GM21360 (cell line): ENCODE measurements at regions not wholly inside any gene's neighbourhood (a gene's known extent, or its start where the extent isn't known, plus 50 kb on each side); places are given as distances from the start of the nearest gene placed in this dataset.
A peak's percentile ranks its signal among the peaks of the same experiment; 100 is the strongest.

ENCODE experiments used
- ATAC-seq: cut with Tn5 transposase; IDR thresholded peaks from one replicate; pipeline ENCODE4 v1.9.1; 2021; ENCODE audit warnings: mild to moderate bottlenecking, moderate library complexity; ENCODE audit not compliant: unreplicated experiment

DNA sequence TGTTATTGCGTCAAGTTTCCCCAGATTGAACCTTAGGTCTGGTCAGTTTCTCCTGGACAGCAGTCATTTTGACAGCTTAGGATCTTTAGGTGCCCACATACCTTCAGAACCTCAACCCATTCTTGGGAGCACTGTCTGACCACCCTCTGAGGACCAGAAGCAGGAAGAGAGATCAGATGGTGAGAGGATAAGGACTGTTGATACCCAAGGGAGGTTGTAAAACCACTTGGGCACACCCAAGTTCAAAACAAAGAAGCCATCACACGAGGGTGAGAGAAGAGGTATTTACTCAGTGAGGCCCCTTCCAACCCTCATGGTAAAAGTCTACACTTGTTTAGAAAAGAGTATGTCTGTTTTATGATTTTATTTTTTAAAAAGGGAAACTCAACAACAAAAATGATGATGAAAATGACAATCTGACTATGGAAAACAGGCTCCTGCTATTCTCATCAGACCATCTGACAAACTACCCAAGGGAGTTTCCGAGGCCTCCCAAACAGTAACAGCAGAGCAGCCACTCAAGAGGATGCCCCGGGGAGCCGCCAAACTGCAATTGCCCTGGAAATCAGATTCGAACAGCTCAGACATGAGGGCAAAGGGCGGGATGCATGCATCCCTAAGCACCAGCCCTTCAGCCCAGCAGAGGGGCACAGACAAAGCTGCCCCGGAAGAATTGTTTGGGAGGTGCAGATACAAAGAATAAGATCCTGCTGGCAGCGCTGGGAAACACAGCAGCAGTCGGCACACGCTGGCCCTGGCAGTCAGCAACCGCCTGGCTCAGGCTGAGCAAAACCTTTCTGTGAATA lies 162.6 kb upstream of the PLEKHG7 start:
- ATAC-seq, result no peak

DNA sequence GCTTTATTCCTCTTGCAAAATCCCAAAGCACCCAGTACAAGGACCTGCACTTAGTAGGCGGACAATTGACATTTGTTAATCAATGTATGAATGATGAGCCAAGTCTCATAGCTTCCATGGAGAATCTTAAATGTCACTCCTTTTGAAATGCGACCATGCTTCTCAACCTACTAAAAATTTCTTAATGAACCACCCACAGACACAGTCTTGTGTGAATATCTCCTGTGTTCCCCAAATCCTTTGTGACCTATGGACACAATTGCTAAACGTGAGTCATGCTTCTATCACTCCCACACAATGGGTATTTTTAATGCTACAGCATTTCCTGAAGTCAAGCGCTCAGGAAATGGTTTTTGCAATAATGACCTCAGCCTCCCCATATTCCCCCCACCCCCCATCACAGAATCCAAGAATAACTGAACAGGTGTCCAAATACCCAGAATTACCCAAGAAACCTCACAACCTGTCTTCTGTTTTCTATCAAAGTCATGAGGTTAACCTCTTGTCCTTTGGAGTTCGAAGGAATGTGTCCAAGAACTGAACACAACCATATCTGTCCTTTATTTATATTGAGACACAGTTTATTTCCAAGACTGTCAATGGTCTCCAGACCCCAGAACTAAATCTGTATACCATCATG lies 163.6 kb upstream of the PLEKHG7 start:
- peak; percentile 42 for ATAC-seq

GRCh38 chr12:92537290-92537960 lies 165.4 kb upstream of the PLEKHG7 start:
- no peak for ATAC-seq

GRCh38 chr12:92535961-92536360 lies 166.8 kb upstream of the PLEKHG7 start:
- no peak for ATAC-seq

GRCh38 chr12:92533280-92533890 lies 169.4 kb upstream of the PLEKHG7 start:
- no peak for ATAC-seq

GRCh38 chr12:92530706-92531105 lies 172.1 kb upstream of the PLEKHG7 start:
- no peak for ATAC-seq

GRCh38 chr12:92529944-92530343 lies 172.8 kb upstream of the PLEKHG7 start:
- ATAC-seq, result no peak

DNA sequence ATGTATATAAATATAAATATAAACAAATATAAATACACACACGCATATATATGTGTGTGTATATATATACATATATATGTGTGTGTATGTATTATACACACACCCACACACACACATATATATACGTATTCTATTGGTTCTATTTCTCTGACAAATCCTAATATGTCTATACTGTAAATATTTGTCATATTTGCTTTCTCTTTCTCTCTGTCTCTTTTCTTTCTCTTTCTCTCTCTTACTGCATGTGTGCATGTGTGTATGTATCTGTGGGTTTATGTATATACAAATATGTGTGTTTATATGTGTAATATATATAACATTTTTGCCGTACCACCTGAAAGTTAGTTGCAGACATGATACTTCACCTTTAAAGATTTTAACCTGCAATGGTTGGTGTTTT lies 174.2 kb upstream of the PLEKHG7 start:
- ATAC-seq, result no peak

GRCh38 chr12:92528097-92528496 lies 174.7 kb upstream of the PLEKHG7 start:
- ATAC-seq, result no peak

- ATAC-seq, result no peak
Measured at GRCh38 chr12:92524489-92524888, 178.3 kb upstream of the PLEKHG7 start.

DNA sequence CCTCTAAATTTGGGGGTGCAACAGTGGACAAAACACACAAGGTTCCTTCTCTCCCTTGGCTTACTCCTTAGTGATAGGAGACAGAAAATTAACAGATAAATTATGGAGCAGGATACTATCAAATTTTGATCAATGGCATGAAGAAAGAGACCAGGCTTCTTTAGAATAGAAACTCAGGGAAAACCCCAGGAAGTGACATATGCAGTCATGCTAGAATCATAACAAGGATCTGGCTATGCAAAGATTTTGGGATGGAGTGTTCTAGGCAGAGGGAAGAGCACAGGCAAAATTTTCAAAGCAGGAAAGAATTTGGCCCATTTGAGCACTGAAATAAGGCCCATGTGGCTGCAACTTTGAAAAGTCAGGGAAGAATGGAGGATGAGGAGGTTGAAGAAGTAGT lies 182.3 kb upstream of the PLEKHG7 start:
- no peak for ATAC-seq

GRCh38 chr12:92519284-92519683 lies 183.5 kb upstream of the PLEKHG7 start:
- ATAC-seq, result no peak

DNA sequence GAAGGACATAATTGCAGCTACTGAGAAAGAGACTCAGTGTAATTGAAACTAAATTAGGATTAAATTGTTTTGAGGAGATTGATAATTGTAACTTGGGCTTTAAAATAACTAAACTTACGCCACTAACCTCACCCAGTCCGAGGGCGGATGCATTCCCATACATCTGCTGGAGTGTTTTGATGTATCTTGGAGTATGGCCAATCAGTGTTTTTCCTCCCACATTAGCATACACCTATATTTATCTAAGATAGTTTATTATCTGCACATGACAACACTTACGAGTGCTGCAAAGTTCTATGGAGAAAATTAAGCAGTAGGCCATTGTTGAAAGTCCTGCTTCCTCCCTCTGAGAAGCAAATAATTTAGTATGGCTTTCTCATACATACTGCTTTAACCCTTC lies 184.7 kb upstream of the PLEKHG7 start:
- no peak for ATAC-seq

- peak; percentile 64 for ATAC-seq
Measured at GRCh38 chr12:92516277-92516600, 186.6 kb upstream of the PLEKHG7 start.

- no peak for ATAC-seq
Measured at GRCh38 chr12:92513231-92513730, 189.5 kb upstream of the PLEKHG7 start.

GRCh38 chr12:92511786-92512185 lies 191.0 kb upstream of the PLEKHG7 start:
- ATAC-seq, result no peak

DNA sequence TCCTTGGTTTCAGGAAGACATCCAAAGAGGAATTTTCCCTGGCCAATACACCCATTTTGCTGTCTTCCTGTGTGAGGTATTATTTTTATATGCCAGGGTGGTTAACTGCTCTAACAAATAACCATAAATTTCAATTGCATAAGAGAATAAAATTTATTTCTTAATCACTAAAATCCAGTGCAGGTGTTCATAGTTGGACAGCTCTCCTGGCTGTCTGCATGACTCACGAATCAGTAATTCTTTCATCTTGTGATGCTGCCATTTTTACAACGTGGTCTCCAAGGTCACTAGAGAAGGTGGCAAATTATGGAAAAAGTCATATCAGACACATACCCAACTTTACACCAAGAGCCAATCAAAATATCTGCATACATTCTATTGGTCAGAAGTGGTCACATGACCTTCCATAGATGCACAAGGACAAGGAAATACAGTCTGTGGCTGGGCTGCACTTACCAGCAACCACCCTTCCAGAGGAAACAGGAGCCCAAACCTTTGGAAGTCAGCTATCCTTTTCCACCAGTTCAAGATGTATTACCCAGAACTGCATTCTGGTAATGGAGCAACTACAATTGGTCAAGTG lies 193.5 kb upstream of the PLEKHG7 start:
- ATAC-seq, result no peak

- ATAC-seq, result no peak
Measured at GRCh38 chr12:92506891-92507290, 195.9 kb upstream of the PLEKHG7 start.

DNA sequence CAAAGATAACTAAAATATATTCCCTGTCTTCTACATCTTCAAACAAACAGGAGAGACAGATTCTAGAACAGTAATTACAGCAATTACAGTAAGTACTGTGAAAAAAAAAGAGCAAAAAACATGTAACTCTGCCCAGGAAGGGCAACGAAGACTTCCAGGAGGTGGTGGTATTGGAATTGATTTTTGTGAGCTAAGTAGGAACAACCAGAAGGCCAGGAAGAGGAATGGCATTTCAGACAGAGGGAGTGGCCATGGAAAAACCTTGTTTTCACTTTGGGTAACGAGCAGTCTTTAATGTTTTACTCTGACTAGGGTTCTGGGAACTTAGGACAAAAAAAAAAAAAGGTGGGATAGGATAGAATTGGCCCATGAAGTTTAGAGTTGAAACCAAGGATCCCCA lies 196.3 kb upstream of the PLEKHG7 start:
- ATAC-seq, result no peak

DNA sequence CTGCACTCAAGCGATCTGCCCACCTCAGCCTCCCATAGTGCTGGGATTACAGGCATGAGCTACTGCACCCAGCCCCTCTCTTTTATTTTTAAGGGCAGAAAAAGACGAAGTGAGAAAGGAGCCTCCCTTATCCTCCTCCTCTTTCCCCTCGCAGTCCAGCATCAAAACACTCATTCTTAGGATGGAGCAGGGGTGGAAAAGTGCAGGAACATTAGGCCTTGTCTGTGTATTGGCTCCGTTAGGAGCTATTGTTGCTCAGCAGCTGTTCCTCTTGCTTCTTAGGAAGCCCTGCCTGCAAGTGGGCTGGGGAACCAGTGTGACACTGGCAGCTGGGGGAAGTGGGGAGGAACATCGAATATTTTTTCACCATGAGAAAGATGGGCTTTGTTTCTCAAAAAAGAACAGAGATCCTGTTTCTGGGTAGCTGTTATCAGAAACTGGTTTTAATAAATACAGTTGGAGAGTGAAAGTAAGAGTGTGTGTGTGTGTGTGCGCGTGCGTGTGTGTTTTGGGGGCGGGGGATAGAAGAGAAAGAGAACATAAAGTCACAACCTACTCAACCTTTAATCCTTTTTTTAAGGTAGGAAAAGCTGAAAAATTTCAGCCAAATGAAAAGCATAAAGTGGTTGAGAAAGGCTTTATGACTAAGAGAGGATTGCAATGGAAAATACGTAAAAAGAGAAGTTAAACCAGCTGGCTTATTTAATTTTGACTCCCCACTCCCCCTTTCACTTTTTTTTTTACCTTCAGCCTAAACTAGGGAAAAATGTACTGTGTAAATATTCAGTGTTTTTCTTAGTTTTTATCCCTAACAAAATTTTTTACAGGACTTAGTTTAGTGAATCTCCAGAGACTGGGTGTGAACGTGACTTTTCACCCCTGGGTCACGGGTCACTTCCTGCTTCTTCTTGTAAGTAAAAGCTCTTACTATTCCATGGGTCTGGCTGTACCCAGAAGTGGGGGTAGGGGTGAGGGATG lies 197.2 kb upstream of the PLEKHG7 start:
- ATAC-seq, result peak; percentile 27
